Hematopoietic multipotent progenitor cell (in vitro differentiated cells): ENCODE measurements at regions not wholly inside any gene's neighbourhood (a gene's known extent, or its start where the extent isn't known, plus 50 kb on each side); places are given as distances from the start of the nearest gene placed in this dataset.
A peak's percentile ranks its signal among the peaks of the same experiment; 100 is the strongest.

Experiments used
- DNase-seq, 3 donors: peaks; one replicate each; pipeline ENCODE4 v3.0.0-alpha.2; 2011 to 2015; ENCODE audit warnings: low read depth in 2 of 3, low spot score in 2 of 3

DNA sequence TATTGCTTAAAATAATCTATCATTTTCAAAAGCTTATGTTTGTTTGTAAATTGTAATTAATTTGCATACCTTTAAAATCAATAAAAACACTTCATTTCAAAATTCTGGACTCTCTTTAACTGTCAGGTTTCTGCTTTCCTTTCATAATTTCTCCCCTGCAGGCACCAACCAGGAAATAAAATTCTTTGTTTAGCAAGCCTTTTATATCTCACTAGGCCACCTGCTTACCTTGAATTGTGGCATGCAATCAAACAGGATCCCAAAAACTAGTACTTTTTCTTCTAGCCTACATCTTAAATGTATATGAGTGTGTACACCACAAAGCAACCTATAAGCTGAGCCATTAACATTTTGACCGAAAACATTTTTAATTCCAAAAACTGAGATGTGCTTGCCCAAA, 233.1 kb downstream of the NR4A2 start:
- DNase-seq = no peak

DNA sequence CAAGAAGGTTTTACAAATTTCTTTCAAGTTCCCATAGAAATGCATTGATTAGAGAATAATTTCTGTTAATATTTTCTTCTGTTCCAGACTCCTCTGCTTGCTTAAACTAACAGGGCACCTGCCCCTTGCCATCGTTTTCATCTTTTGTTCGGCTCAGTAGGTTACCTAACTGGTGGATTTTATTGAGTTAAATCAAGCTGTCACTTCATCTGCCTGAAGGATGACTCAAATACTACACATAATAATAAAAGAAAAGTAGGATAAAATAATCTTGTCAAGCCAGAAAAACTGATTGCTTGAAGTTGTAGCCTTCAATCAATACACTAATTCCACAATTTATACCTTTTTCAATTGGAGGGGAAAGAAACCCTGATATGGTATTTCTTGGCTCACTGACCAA, 234.0 kb downstream of the NR4A2 start:
- DNase-seq = no peak

DNA sequence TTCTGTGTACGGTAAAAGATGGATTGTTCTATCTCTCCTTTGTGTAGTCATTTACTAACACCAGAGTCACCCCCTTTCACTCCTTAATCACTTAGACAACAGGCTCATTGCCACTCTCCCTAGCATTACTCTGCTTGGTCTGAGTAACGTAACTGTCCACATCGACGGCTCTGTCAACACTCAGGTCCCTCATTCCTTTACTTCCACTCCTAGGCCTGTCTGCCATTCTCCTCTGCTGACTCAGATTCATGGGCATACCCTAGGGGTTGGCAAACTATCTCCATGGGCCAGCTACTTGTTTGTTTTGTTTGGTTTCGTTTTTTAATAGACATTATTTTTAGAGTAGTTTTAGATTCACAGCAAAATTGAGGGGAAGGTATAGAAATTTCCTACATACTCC, 243.9 kb downstream of the NR4A2 start:
- no peak for DNase-seq

DNA sequence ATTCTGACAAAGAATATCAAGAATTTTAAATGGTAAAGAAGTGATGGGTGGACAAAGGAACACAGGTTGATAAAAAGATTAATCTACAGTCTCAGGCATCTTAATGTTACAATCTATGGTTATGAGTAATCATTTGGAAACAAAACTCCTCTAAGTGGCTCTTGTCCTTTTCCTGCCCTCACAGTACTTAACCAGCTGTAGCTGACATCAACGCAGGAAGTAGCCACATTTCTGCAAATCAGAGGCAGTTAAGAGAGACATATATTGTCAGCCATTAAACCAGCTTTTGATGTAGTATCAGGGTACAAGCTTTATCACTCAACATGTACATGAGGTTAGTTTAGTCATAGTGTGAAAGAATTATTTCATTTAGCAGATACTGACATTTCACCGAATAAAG, 244.6 kb downstream of the NR4A2 start:
- DNase-seq = no peak

DNA sequence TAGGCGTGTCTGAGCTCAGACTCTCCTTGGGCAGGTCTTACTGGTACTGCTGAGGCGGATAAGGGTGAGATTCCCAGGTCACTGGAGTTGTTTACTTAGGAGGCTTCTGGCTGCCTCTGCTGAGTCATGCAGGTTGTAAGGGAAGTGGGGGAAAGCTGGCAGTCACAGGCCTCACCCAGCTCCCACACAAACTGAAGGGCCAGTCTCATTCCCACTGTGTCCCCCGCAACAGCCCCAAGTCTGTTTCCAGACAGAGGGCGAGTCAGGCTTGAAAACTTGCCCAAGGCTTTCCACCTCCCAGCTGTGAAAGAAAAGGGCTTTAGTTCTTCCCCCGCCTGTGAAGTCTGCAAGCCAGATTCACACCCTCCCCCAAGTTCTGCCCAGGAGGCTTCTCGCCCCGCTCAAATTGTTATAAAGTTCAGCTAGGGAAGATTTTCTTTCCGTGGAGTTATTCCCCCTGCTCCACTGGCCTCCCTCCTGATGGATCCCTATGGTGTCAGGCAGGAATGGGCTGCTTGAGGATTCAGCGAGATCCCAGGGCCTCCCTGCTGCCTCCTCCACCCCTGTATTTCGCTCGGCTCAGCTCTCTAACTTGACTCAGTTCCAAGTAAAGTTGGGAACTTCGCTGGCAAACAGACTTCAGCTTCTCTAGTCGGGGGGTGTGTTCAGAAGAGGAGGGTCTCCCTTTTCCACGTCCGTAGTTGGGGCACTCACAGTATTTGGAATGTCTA, 248.6 kb downstream of the NR4A2 start:
- no peak for DNase-seq

DNA sequence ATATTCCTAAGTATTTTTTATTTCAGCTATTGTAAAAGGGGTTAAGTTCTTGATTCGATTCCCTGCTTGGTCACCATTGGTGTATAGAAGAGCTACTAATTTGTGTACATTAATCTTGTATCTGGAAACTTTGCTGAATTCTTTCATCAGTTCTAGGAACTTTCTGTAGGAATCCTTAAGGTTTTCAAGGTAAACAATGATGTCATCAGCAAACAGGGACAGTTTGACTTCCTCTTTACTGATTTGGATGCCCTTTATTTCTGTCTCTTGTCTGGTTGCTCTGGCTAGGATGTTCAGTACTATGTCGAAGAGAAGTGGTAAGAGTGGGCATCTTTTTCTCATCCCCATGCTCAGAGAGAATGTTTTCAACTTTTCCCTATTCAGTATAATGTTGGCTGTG, 252.7 kb downstream of the NR4A2 start:
- DNase-seq = no peak

DNA sequence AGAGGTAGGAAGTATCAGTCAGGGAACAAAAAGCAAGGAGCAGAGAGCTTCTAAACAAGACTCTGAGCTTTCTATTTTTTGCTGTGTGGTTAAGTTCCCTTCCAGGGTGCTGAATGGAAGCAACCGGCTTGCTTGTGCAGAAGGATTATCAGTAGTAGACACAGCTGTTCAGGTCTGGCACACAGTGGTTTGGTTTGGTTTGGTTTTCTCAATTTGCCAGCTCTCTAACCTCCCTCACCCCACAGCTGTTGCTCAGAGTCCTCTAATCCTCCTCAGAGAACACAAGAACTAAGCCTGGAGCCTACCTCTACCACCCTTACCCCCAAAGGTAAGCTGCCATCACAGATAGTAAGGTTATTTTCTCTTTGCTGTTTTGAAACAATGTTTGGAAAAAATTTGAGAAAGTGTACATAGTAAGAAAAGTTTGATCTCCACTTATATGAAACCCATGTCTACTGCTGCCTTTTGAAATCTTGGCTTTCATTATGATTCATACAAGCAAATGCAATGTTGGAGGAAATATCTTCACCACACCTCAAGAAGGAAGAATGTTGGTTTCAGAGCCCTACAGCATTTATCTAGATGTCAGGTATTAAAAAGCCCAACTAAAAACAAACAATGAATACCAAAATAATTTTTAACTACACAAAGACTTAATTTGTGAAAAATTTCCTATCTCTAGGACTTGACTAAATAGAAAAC, 255.3 kb downstream of the NR4A2 start:
- DNase-seq = no peak

DNA sequence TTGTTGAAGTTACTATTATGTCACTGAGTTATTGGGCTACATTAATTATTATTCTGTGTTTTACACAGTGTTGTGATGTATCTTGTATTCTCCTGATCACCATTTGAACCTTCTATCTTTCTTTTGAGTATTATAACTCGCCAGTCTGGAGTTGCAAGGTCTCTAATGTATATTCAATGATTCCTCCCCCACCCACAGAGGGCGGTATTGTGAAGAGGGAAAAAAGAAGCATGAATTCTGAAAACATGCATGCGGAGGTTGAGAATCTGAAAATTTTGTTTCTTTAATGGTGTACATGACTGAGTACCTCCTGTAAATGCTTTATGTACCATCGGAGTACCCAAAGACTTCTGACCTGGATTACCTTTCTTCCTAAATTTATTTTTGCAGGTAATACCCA, 266.6 kb downstream of the NR4A2 start:
- peak in 1 of 3 donors; percentile 5 for DNase-seq

DNA sequence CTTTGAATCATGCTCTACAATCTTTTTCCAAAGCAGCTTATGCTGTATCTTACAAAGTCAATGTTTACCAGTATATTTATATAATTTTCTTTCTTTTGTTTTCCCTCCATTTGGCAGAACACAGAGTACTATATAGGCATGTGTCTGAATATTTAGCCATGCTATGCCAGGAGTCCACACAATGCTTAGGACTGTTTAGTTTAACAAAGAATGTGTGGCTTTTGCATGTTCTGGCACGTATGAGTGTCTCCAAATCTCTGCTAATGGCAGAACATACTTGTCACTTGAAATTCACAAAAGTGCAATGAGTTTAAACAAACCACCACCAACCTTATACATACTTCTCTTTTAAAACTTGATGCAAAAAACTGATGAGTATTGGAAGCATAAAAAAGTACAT, 268.0 kb downstream of the NR4A2 start:
- no peak for DNase-seq

DNA sequence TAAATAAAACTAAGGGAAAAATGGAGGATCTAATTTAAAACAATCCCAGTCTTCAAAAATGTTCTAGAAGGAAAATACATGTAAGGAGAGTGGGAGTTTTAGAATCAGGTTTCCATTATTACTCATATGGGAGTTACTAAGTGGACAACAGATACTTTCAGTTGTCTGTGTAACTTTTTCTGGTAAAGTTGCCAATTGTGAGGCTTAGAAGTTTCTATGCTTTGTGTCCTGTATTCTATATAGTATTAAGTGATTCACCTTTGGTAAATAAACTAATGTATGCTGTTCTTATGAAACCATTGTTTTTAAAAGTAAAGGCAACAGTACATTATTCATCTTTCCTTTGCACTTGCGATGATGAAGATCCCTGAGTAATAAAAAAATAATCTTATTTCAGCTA, 274.9 kb downstream of the NR4A2 start:
- no peak for DNase-seq

DNA sequence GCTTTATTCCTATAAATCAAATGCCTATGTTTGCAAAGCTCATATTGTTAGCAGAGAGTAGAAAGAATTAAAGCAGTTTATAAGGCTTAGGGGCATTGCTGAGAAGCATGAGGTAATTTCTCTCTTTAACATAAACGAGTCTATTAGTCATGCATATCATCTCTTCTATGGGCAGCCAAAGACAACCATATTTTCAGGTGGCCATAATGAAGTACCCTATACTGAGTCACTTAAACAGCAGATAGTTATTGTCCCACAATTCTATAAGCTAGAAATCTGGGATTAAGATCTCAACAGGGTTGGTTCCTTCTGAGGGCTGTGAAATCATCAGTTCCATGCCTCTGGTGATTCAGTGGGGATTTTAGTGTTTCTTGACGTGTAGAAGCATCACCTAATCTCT, 277.5 kb downstream of the NR4A2 start:
- DNase-seq = no peak

DNA sequence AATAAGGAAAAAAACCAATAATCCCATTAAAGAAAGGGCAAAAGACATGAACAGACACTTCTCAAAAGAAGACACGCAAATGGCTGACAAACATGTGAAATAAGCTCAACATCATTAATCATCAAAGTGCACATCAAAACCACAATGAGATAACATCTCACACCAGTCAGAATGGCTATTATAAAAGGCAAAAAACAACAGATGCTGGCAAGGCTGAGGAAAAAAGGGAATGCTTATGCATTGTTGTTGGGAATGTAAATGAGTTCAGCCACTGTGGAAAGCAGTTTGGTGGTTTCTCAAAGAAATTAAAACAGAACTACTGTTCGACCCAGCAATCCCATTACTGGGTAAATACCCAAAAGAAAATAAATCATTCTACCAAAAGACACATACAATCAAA, 285.6 kb downstream of the NR4A2 start:
- no peak for DNase-seq

DNA sequence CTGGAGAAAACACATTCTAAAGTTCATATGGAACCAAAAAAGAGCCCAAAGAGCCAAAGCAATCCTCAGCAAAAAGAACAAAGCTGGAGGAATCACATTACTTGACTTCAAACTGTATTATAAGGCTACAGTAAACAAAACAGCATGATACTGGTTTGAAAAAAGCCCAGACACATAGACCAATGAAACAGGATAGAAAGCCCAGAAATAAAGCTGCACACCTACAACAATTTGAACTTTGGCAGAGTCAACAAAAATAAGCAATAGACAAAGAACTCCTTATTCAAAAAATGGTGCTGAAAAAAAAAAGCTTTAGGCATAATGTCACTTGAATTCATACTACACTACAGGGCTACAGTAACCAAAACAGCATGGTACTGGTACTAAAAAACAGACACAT, 289.6 kb downstream of the NR4A2 start:
- DNase-seq = no peak

DNA sequence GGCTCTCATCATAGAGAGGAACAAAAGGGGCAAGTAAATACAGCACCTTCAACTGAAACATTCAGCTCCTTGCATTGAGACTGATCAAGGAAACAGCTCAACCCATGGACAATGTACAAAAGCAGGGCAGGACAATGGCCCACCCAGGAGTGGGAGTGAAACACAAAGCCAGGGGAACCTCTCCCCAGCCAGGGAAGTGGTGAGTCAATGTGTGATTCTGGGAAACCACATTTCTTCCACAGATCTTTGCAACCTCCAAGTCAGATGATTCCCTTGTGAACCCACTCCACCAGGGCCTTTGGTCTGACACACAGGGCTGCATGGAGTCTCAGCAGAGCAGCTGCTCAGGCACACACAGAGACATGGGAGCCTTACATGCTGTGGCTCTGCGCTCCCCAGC, 294.5 kb downstream of the NR4A2 start:
- DNase-seq = no peak

DNA sequence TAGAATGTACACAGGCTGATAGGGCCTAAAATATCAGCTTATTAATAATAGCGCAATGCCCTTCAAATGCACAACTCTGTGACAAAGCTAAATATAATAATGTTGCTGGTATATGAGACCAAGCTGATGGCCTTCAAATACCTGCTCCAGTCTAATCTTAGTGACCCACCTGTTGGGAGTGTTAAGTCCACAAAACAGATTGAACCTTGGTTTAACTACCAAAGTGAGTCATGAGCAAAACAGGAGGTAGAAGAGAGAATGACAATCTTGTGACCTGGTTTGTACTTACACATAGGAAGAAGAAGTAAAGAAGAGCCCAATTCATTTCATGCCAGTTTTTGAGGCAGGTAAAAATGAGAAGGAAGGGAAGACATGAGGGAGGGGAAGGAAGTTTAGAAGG, 295.0 kb downstream of the NR4A2 start:
- DNase-seq = no peak

DNA sequence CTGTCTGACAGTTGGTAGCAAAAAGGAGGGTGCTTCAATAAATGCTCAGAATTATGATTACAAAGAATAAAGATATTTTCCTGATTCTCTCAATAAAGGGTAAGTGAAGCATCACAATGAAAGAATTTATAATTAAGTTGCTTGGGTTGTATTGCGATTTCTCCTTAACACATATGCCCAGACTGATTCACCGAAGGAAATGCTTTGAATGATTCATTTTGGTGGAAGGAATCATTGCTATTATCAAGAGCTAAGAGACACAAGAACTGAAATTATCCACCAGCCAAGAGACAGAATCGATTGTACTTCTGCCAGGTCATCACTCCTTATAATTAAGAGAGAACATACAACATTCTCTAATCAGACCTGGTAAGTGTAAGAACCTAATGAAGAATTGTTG, 301.4 kb downstream of the NR4A2 start:
- no peak for DNase-seq

DNA sequence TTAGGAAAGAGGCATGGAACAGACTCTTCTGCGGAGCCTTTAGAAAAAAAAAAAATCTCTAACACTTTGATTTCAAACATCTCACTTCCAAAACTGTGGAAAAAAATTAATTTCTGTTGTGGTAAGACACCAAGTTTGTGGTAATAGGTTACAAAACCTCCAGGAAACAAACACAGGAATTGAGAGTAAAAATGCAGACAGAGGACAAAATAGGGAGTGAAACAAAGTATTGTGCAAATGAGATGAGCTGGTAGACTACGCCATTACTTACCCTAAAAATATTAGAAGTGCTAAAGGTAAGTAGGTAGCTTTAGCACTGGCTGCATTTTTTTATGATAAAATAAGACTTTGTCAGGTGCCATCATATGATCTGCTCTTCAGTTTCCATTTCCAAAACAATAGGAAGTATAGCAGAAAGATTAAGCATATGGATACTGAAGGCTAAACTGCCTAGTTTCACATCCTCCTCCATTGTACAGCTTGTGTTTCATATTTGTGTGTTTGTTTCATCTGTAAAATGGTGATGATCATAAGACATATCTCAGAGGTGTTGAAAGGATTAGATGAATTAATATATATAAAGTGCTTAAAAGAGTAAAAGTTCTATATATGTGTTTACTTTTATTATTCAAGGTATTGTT, 309.2 kb downstream of the NR4A2 start:
- DNase-seq = no peak

DNA sequence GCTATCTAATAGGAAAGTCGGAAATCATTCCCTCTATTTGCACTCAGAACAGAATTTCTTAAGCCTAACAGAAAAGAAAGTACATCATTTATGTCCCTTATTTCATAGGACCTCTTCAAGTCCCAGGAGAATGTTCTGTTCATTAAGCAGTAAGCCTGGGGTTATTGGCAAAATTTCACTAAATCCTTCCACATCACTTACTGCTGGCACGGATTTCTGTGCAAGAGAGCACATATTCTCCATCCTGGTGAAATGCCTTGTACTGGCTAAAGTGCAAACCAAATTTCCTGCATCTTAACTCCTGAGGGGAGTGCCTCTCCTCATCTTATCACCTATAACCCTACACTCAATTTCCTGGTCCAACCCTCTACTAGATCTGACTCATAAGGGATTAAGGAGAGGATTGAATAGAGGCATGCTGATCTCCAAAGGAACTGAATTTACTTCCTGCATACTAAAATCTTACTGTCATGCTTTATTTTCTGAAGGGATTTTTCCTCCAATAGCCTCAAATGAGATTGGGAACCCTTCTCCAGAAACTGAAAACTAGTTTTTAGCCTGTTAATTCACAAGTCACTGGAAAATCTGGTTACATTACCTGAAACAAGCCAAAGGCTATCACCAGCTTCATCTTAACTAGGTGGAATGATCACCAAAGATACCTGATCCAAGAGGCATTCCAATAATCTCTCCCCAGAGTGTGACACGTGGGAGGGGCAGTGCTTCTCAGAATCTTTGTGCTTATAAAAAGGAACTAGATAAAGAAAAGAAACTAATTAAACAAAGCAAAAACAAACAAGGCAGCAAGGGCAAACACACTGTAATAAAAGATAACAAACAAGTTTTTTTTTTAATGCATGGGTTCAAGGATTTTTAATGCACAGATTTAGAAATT, 311.1 kb downstream of the NR4A2 start:
- no peak for DNase-seq

DNA sequence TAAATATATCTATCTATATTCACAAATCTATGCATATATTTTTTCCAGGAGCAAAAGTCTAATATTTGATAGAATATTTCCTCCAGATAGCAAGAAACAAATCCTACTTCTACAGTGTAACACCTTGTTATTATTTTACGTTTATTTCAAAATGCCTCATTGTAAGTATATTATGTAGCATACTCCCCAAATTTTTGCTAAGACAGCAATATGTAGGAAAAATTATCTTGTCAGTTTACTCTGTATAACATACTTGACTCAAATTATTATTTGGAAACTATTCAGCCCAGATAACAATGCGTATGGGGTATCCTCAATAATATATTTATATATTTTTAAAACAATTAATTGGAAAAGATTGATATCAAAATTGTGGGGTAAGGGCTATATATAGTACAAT, 313.2 kb downstream of the NR4A2 start:
- DNase-seq = no peak

DNA sequence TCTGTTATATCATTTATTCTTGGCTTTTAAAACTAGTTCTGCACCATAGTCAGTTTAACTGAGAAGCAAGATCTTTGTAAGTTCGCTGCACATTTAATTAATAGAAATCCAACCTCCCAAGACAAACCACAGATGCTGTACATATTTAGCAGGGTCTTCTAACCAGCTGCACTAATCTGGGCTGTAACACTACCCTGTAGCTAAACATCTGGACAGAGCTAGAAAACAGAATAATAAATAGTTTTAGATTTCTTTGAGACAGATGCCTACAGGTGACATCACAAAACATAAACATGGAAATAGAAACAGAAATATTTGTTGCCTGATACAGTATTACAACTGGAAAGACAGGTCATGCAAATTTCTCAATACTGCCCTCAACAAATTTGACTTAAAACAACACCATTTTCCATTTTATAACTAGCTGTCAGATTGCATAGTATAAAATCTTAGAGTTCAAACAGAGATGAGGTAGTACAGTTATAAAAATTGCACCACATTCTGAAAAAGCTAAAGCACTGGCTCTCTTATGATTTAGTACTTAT, 315.1 kb downstream of the NR4A2 start:
- no peak for DNase-seq

DNA sequence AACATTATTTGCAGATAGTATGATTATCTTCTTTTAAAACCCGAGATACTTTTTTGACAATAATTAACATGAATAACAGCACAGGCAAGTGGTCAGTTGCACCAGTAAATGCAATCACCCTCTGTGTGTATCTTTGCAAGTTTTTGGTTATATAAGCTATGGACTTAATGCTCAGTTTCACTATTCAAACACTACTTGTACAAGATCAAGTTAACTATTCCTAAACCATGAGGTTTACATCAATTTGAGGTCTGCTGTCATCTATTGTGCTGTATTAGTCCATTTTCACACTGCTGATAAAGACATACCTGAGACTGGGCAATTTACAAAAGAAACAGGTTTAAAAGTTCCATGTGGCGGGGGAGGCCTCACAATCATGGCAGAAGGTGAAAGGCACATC, 323.2 kb downstream of the NR4A2 start:
- no peak for DNase-seq
